ENCODE measurements at regions not wholly inside any gene's neighbourhood (a gene's known extent, or its start where the extent isn't known, plus 50 kb on each side); places are given as distances from the start of the nearest gene placed in this dataset.

GRCh38 chr10:34010891-34011290 lies 676.4 kb upstream of the NRP1 start:
- TF ChIP-seq CTCF (optimal IDR thresholded peaks at IDR 0.05 in 1 of 3, IDR thresholded peaks at IDR 0.05 in 1 of 3, conservative IDR thresholded peaks at IDR 0.05 in 1 of 3; ENCODE audit: extremely low read depth in 1 of 3, insufficient read depth in 2 of 3, low read length in 3 of 3) (no peak), EZH2 (IDR thresholded peaks at IDR 0.05; ENCODE audit: low read length) (no peak)

Data from keratinocyte (primary cell).